ENCODE measurements at regions not wholly inside any gene's neighbourhood (a gene's known extent, or its start where the extent isn't known, plus 50 kb on each side); places are given as distances from the start of the nearest gene placed in this dataset.

DNA sequence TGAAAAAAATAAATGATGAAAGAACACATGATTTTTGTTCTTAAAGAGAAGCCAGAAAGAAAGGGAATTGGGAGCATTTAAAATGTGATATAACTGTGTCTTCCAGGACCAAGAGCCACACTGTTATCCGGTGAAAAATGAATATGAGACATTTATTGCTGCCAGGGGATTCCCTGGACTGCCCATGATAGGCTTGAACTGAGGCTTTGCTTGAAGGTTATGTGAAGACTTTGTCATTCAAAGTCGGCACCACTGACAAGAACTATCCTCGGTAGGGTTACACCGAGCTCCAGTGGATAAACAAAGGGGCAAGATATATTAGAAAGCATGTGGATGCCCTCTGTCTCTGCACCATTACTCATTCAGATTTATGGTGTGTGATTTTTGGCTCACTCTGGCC, 125.4 kb upstream of the MINDY3 start:
- Mint-ChIP-seq H3K36me3 (ENCODE audit: insufficient read depth) (no peaks in the 10 kb centered on the region), H3K4me3 (ENCODE audit: low read depth) (no peak overlapping the region), H3K27me3 (no peaks in the 10 kb centered on the region), H3K27ac (no peak overlapping the region), H3K4me1 (ENCODE audit: low read depth) (no peaks in the 10 kb centered on the region), H3K9me3 (ENCODE audit: low read depth) (peaks cover 4% of the 10 kb centered on the region)
- TF ChIP-seq, protein P1, sequence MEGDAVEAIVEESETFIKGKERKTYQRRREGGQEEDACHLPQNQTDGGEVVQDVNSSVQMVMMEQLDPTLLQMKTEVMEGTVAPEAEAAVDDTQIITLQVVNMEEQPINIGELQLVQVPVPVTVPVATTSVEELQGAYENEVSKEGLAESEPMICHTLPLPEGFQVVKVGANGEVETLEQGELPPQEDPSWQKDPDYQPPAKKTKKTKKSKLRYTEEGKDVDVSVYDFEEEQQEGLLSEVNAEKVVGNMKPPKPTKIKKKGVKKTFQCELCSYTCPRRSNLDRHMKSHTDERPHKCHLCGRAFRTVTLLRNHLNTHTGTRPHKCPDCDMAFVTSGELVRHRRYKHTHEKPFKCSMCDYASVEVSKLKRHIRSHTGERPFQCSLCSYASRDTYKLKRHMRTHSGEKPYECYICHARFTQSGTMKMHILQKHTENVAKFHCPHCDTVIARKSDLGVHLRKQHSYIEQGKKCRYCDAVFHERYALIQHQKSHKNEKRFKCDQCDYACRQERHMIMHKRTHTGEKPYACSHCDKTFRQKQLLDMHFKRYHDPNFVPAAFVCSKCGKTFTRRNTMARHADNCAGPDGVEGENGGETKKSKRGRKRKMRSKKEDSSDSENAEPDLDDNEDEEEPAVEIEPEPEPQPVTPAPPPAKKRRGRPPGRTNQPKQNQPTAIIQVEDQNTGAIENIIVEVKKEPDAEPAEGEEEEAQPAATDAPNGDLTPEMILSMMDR (IDR thresholded peaks at IDR 0.05; ENCODE audit: unreplicated experiment), result no peak
- no peak for DNase-seq (ENCODE audit: low spot score, unreplicated experiment)

DNA sequence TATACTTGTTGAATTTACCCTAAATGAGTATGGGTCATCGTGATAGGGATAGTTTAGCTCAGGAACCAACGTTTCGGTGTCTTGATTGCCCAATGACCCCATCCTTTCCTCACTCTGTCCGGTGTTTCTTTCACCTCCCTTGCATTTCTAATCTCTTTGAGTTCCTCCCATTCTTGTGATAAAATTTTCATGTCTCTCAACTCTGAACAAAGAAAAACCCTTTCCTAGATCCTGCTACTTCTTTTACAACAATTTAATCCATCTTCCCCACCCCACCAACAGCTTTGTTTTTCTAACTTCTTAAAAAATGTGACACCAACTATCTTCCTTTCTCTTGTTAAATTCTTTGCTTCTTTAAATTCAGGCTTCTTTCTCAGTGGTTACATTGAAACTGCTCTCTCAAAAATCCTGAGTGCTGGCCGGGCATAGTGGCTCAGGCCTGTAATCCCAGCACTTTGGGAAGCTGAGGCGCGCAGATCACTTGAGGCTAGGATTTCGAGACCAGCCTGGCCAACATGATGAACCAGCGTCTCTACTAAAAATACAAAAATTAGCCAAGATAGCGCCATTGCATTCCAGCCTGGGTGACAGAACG, 130.3 kb upstream of the MINDY3 start:
- no peak overlapping the region for H3K4me3 Mint-ChIP-seq (ENCODE audit: low read depth)
- no peaks in the 10 kb centered on the region for H3K36me3 Mint-ChIP-seq (ENCODE audit: insufficient read depth)
- H3K9me3 Mint-ChIP-seq (ENCODE audit: low read depth), result peaks cover 16% of the 10 kb centered on the region
- no peaks in the 10 kb centered on the region for H3K27me3 Mint-ChIP-seq
- TF ChIP-seq, protein P1 (IDR thresholded peaks at IDR 0.05; ENCODE audit: unreplicated experiment), result no peak
- no peak for DNase-seq (ENCODE audit: low spot score, unreplicated experiment)
- H3K27ac Mint-ChIP-seq, result no peak overlapping the region
- H3K4me1 Mint-ChIP-seq (ENCODE audit: low read depth), result peaks cover 2% of the 10 kb centered on the region

DNA sequence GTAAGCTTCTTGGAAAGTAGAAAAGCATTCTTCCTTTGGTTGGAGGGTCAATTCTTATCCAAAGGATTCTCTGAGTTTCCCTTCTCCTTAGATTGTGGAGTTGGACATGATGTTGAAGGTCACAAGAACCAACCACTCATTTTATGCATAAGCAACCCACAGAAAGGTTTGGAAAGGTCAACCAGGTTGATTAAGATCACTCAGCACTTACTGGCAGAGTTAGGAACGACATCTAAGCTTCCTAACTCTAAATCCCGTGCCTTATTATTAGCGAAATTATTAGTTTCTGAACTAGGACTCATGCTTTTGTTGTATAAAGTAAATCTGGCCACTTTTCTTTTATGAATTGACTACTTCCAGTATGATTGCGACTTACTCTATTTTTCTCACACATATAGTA, 137.0 kb upstream of the MINDY3 start:
- H3K27me3 Mint-ChIP-seq, result no peaks in the 10 kb centered on the region
- H3K4me1 Mint-ChIP-seq (ENCODE audit: low read depth), result no peaks in the 10 kb centered on the region
- TF ChIP-seq, protein P1 (IDR thresholded peaks at IDR 0.05; ENCODE audit: unreplicated experiment), result no peak

DNA sequence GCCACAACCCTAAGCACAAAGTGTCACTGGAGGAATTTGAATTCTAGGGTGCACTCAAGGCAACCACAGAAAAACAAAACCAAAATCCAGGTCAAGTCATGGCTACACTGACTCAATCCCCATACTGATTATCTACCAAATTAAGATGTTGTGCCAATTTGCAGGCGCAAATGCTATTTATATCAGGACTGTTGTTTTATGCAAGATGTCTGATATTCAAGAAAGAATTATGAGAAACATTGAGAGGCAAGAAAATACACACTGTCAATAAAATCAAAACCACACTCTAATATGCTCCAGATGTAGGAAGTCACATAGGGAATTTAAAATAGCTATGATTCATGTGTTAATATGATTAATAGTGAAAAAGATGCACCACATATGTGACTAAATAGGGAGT, 141.3 kb upstream of the MINDY3 start:
- no peaks in the 10 kb centered on the region for H3K4me1 Mint-ChIP-seq (ENCODE audit: low read depth)
- H3K4me3 Mint-ChIP-seq (ENCODE audit: low read depth), result no peak overlapping the region
- H3K27me3 Mint-ChIP-seq, result no peaks in the 10 kb centered on the region
- TF ChIP-seq, protein P1 (IDR thresholded peaks at IDR 0.05; ENCODE audit: unreplicated experiment), result no peak
- H3K27ac Mint-ChIP-seq, result no peak overlapping the region
- DNase-seq (ENCODE audit: low spot score, unreplicated experiment), result no peak
- peaks cover 2% of the 10 kb centered on the region for H3K36me3 Mint-ChIP-seq (ENCODE audit: insufficient read depth)
- peaks cover 8% of the 10 kb centered on the region for H3K9me3 Mint-ChIP-seq (ENCODE audit: low read depth)

More for the DNA sequence above, 137.0 kb upstream of the MINDY3 start:
- no peaks in the 10 kb centered on the region for H3K36me3 Mint-ChIP-seq (ENCODE audit: insufficient read depth)
- H3K4me3 Mint-ChIP-seq (ENCODE audit: low read depth), result no peak overlapping the region
- DNase-seq (ENCODE audit: low spot score, unreplicated experiment), result no peak
- no peak overlapping the region for H3K27ac Mint-ChIP-seq
- H3K9me3 Mint-ChIP-seq (ENCODE audit: low read depth), result peaks cover 4% of the 10 kb centered on the region

DNA sequence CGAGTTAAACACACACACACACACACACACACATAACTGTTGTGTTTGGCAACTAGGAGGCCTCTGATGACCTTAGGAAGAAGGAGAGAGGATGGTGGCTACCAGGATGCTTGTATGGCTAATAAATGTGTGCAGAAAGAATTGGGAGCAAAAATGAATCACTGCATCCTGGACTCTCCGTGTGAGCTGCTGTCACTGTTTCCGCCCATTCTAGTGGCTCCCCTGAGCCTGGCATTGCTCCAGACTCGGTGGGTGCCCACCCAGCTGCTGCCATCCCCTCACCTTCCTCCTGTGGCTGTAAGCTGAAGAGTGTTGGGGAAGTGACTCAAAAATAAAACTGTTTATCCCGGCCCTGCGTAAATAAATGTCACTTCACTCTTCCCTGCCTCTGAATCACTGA, 149.5 kb upstream of the MINDY3 start:
- Mint-ChIP-seq H3K9me3 (ENCODE audit: low read depth) (peaks cover 1% of the 10 kb centered on the region), H3K4me1 (ENCODE audit: low read depth) (no peaks in the 10 kb centered on the region), H3K36me3 (ENCODE audit: insufficient read depth) (no peaks in the 10 kb centered on the region), H3K4me3 (ENCODE audit: low read depth) (no peak overlapping the region), H3K27me3 (no peaks in the 10 kb centered on the region), H3K27ac (no peak overlapping the region)
- no peak for DNase-seq (ENCODE audit: low spot score, unreplicated experiment)
- TF ChIP-seq, protein P1 (IDR thresholded peaks at IDR 0.05; ENCODE audit: unreplicated experiment), result no peak
